Neural crest cell (in vitro differentiated cells): ENCODE measurements at regions not wholly inside any gene's neighbourhood (a gene's known extent, or its start where the extent isn't known, plus 50 kb on each side); places are given as distances from the start of the nearest gene placed in this dataset.

Experiments used
- DNase-seq: peaks from one replicate; pipeline ENCODE4 v3.0.0; 2021; ENCODE audit warnings: low read depth, mixed read lengths, low spot score
- H3K27ac Mint-ChIP-seq: one replicate; pipeline ENCODE4 v1.8.0; 2021; ENCODE audit warnings: mild to moderate bottlenecking, mixed read lengths; ENCODE audit not compliant: unreplicated experiment
- H3K27me3 Mint-ChIP-seq: 2 replicates; pipeline ENCODE4 v1.8.0; 2021; ENCODE audit warnings: low read depth, mild to moderate bottlenecking, mixed read lengths
- H3K36me3 Mint-ChIP-seq: 2 replicates; pipeline ENCODE4 v1.8.0; 2021; ENCODE audit warnings: low read depth, mild to moderate bottlenecking, mixed read lengths
- H3K4me1 Mint-ChIP-seq: 2 replicates; pipeline ENCODE4 v1.8.0; 2021; ENCODE audit warnings: mixed read lengths
- H3K4me3 Mint-ChIP-seq: one replicate; pipeline ENCODE4 v1.8.0; 2021; ENCODE audit warnings: mild to moderate bottlenecking, mixed read lengths
- H3K9me3 Mint-ChIP-seq: 2 replicates; pipeline ENCODE4 v1.8.0; 2021; ENCODE audit warnings: mixed read lengths
- TF ChIP-seq, protein P1 (sequence below): fragments of 200-600 bp; sonication (generic); conservative IDR thresholded peaks from 2 replicates; pipeline ENCODE4 v1.5.0; 2021; ENCODE audit warnings: antibody characterized with exemption, mild to moderate bottlenecking

GRCh38 chr3:72345237-72345878 lies 502.9 kb downstream of the SHQ1 start:
- no peak overlapping the region for H3K27ac Mint-ChIP-seq
- no peaks in the 10 kb centered on the region for H3K36me3 Mint-ChIP-seq
- peaks cover 2% of the 10 kb centered on the region for H3K27me3 Mint-ChIP-seq
- no peaks in the 10 kb centered on the region for H3K9me3 Mint-ChIP-seq
- TF ChIP-seq, protein P1, sequence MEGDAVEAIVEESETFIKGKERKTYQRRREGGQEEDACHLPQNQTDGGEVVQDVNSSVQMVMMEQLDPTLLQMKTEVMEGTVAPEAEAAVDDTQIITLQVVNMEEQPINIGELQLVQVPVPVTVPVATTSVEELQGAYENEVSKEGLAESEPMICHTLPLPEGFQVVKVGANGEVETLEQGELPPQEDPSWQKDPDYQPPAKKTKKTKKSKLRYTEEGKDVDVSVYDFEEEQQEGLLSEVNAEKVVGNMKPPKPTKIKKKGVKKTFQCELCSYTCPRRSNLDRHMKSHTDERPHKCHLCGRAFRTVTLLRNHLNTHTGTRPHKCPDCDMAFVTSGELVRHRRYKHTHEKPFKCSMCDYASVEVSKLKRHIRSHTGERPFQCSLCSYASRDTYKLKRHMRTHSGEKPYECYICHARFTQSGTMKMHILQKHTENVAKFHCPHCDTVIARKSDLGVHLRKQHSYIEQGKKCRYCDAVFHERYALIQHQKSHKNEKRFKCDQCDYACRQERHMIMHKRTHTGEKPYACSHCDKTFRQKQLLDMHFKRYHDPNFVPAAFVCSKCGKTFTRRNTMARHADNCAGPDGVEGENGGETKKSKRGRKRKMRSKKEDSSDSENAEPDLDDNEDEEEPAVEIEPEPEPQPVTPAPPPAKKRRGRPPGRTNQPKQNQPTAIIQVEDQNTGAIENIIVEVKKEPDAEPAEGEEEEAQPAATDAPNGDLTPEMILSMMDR: no peak
- no peak for DNase-seq
- H3K4me3 Mint-ChIP-seq: no peak overlapping the region
- no peaks in the 10 kb centered on the region for H3K4me1 Mint-ChIP-seq

DNA sequence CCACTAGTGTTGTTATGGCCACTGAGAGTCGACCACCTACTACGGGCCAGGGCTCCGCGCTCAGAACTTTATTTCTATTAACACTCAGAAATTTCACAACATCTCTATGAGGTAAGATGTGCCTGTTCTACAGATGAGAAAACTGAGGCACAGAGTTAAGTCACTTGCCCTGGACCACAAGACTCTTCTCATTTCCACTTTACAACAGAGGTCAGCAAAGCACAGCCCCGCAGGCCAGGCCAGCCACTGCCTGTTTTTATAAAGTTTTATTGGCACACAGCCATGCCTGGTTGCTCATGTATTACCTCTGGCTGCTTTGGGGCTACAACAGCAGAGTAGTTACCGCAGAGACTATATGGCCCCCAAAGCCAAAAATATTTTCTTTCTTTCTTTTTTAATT lies 503.6 kb downstream of the SHQ1 start:
- no peaks in the 10 kb centered on the region for H3K9me3 Mint-ChIP-seq
- no peak overlapping the region for H3K27ac Mint-ChIP-seq
- H3K4me3 Mint-ChIP-seq: no peak overlapping the region
- no peaks in the 10 kb centered on the region for H3K4me1 Mint-ChIP-seq
- H3K27me3 Mint-ChIP-seq: peaks cover 2% of the 10 kb centered on the region
- no peaks in the 10 kb centered on the region for H3K36me3 Mint-ChIP-seq
- DNase-seq: no peak
- TF ChIP-seq, protein P1: no peak

DNA sequence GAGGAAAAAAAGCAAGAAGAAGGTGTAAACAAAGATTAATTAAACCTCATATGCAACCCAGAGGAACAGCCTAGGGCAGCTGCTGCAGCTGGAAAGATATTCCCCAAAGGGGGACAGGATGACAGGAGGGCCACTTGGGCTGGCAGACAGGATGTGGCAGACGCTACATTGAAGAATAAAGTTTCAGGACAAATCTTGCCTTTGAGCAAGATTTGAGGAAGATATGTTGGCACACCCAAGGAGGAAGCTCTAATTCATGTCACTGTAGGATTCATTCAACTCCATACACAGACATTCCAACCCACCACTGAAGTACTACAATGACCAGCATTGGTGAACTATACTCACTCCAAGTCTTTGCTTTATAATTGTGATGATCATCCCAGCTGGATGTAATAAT lies 504.0 kb downstream of the SHQ1 start:
- Mint-ChIP-seq H3K36me3 (no peaks in the 10 kb centered on the region), H3K27me3 (peaks cover 2% of the 10 kb centered on the region), H3K9me3 (no peaks in the 10 kb centered on the region), H3K4me3 (no peak overlapping the region), H3K4me1 (no peaks in the 10 kb centered on the region), H3K27ac (no peak overlapping the region)
- no peak for DNase-seq
- TF ChIP-seq, protein P1: no peak

- Mint-ChIP-seq H3K4me1 (no peaks in the 10 kb centered on the region), H3K4me3 (no peak overlapping the region), H3K27ac (no peak overlapping the region), H3K27me3 (peaks cover 2% of the 10 kb centered on the region), H3K36me3 (no peaks in the 10 kb centered on the region), H3K9me3 (no peaks in the 10 kb centered on the region)
- no peak for DNase-seq
- TF ChIP-seq, protein P1: no peak
Observed at GRCh38 chr3:72343078-72343477, 505.2 kb downstream of the SHQ1 start.

- TF ChIP-seq, protein P1: no peak
- H3K9me3 Mint-ChIP-seq: no peaks in the 10 kb centered on the region
- no peak overlapping the region for H3K27ac Mint-ChIP-seq
- no peak overlapping the region for H3K4me3 Mint-ChIP-seq
- H3K27me3 Mint-ChIP-seq: peaks cover 2% of the 10 kb centered on the region
- H3K4me1 Mint-ChIP-seq: no peaks in the 10 kb centered on the region
- no peak for DNase-seq
- no peaks in the 10 kb centered on the region for H3K36me3 Mint-ChIP-seq
Observed at GRCh38 chr3:72342450-72342849, 505.8 kb downstream of the SHQ1 start.
